Left colon (tissue), 2 donors: ENCODE measurements at regions not wholly inside any gene's neighbourhood (a gene's known extent, or its start where the extent isn't known, plus 50 kb on each side); places are given as distances from the start of the nearest gene placed in this dataset.
"Not testable (repeated sequence)": the region's sequence is repeated elsewhere in the genome, so short reads cannot be mapped to it uniquely, and the experiment has no call there.

Experiments
- ATAC-seq: fragments of 200-7000 bp; cut with Tn5 transposase; one replicate; pipeline ENCODE4 v1.9.1; 2020; ENCODE audit warnings: mild to moderate bottlenecking, moderate library complexity
- DNase-seq, 2 donors: peaks; one replicate each; pipeline ENCODE4 v3.0.0-alpha.2; 2020
- intact Hi-C, 2 donors: fragments of 100-400 bp; cut with DNase I in 1 of 2; cut with micrococcal nuclease in 1 of 2; formaldehyde crosslinking; loops; one replicate each; pipeline versions ENCODE4 v1.11.2 to v1.14.0; 2022; cut with DNase I, micrococcal nuclease
- donor health status: DM: no; HTN: no; CAD: no.
- donor health status: DM: yes; HTN: yes; CAD: no.

GRCh38 chr4:18100657-18101056 is 79.1 kb upstream of the LCORL start:
- ATAC-seq (no peak), DNase-seq (no peak)

GRCh38 chr4:18090447-18090846 is 68.9 kb upstream of the LCORL start:
- intact Hi-C loops, ATAC-seq, DNase-seq: not testable (repeated sequence)

More at GRCh38 chr4:18100657-18101056, 79.1 kb upstream of the LCORL start:
- intact Hi-C loops = no loop called here

GRCh38 chr4:18082236-18082635 is 60.7 kb upstream of the LCORL start:
- DNase-seq (no peak), ATAC-seq (no peak)
- intact Hi-C loops = no loop called here

DNA sequence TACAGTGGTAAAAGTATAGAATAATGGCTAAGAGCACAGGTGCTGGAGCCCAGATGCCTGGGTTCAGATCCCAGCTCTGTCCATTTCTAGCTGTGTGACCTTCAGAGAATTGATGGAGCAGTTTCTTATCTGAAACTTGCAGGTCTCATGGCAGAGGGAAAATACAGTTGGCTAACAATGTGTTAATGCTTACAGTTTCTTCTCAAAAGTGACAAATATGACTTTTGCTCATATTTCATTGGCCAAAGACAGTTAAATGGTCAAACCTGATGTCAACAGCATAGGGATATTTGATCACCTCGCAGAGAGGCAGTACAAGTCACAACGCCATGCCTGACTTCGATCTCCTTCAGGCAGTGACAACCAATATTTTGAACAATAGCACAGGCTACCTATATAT is 60.2 kb upstream of the LCORL start:
- intact Hi-C loops = no loop called here
- no peak for DNase-seq
- no peak for ATAC-seq

DNA sequence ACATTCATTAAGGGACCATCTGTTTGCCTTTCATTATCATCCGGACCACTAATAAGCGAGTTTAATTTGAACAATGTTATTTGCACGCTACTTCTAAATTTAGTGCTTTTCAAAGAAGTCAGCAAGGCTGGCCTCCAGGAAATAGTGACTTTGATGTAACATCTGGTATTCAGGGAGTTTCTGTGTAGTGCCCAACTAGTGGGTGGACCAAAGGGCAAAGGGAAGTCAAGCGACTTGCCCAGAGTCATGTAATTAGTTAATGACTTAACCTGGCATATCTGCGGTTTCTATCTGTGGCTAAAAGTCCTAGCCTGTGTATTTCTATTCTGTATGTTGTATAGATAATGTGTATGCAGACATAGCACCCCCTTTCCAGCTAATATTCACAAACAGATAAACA is 56.3 kb upstream of the LCORL start:
- ATAC-seq (no peak), DNase-seq (no peak)
- intact Hi-C loops = no loop called here

DNA sequence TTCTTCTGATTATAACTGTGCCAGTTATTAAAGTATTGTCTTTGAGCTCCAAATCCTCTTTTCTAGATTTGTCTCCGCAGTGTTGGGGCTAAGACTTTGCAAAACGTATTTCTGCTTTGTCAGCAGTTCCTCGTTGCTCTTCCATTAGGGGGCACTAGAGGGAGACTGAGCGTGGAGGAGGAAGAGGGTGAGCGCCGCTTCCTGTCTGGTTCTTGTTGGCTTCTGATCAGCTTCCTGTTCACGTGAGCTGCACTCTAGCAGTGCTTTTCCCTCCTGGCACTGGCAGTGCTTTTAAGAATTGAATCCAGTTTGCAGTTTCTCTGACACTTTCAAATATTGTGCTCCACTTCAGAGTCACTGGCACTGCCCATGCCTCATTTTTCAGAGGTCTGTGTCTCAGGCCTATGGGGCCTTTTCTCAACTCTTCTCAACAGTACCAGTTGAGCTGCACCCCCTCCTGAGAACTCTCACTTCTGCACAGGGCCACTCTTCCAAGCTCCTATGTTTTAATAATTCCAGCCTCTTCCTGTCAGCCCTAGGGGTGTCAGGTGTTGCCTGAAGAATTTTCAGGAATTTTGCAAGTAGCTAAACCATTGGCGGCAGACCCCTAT is 54.4 kb upstream of the LCORL start:
- ATAC-seq (peak; percentile 76), DNase-seq (peak; percentile 31 to 40)
- intact Hi-C loops = no loop called here

GRCh38 chr4:18071894-18072293 is 50.3 kb upstream of the LCORL start:
- intact Hi-C loops = no loop called here
- ATAC-seq = no peak
- no peak for DNase-seq
